ENCODE measurements at regions not wholly inside any gene's neighbourhood (a gene's known extent, or its start where the extent isn't known, plus 50 kb on each side); places are given as distances from the start of the nearest gene placed in this dataset.

DNA sequence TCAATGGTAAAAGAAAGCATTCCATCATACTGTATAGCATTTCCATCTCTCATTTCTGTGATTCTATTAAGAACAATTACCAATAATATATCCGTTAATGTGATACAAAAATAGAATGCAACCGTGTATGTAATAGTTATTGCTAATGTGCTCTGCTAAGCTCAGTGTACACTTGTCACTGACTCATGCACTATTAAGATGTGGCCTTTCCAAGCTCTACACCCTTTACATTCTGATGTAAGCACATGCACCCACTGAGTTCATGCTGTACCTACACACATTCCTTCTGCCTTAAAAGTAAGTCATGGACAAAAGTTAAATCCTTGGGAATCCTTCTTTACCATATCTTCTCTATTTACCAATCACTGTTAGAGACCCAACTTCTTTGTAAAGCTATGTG lies 319.1 kb downstream of the ZSWIM6 start:
- TF ChIP-seq, protein P1, sequence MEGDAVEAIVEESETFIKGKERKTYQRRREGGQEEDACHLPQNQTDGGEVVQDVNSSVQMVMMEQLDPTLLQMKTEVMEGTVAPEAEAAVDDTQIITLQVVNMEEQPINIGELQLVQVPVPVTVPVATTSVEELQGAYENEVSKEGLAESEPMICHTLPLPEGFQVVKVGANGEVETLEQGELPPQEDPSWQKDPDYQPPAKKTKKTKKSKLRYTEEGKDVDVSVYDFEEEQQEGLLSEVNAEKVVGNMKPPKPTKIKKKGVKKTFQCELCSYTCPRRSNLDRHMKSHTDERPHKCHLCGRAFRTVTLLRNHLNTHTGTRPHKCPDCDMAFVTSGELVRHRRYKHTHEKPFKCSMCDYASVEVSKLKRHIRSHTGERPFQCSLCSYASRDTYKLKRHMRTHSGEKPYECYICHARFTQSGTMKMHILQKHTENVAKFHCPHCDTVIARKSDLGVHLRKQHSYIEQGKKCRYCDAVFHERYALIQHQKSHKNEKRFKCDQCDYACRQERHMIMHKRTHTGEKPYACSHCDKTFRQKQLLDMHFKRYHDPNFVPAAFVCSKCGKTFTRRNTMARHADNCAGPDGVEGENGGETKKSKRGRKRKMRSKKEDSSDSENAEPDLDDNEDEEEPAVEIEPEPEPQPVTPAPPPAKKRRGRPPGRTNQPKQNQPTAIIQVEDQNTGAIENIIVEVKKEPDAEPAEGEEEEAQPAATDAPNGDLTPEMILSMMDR (IDR thresholded peaks at IDR 0.05) = no peak
- TF ChIP-seq POLR2A (IDR thresholded peaks at IDR 0.05) = no peak
